KBM-7 (cell line): ENCODE measurements at regions not wholly inside any gene's neighbourhood (a gene's known extent, or its start where the extent isn't known, plus 50 kb on each side); places are given as distances from the start of the nearest gene placed in this dataset.
"Not testable (repeated sequence)": the region's sequence is repeated elsewhere in the genome, so short reads cannot be mapped to it uniquely, and the experiment has no call there.

Experiments used
- DNase-seq: peaks from one replicate; pipeline ENCODE4 v3.0.0-alpha.2; 2015
- in situ Hi-C: fragments of 300-500 bp; cut with MboI; formaldehyde crosslinking; loops from 2 replicates; pipeline ENCODE4 v1.14.3; 2020; ENCODE audit warnings: low sequenced_read_pairs, low pct_unique_long_range_greater_than_20kb, mixed read lengths

GRCh38 chr2:146444085-146444484 is 1400.7 kb upstream of the ACVR2A start:
- in situ Hi-C loops: no loop called here
- no peak for DNase-seq

GRCh38 chr2:146438246-146438645 is 1406.6 kb upstream of the ACVR2A start:
- no peak for DNase-seq
- in situ Hi-C loops: no loop called here

GRCh38 chr2:146437712-146438111 is 1407.1 kb upstream of the ACVR2A start:
- no peak for DNase-seq
- in situ Hi-C loops: no loop called here

- no peak for DNase-seq
- in situ Hi-C loops: no loop called here
Measured at GRCh38 chr2:146433116-146433875, 1411.5 kb upstream of the ACVR2A start.

- in situ Hi-C loops: no loop called here
- DNase-seq: no peak
Measured at GRCh38 chr2:146429366-146429765, 1415.5 kb upstream of the ACVR2A start.

- in situ Hi-C loops: no loop called here
- no peak for DNase-seq
Measured at GRCh38 chr2:146417942-146418341, 1426.9 kb upstream of the ACVR2A start.

- DNase-seq: no peak
- in situ Hi-C loops: no loop called here
Measured at GRCh38 chr2:146415291-146415690, 1429.5 kb upstream of the ACVR2A start.

GRCh38 chr2:146414456-146414855 is 1430.4 kb upstream of the ACVR2A start:
- in situ Hi-C loops: no loop called here
- no peak for DNase-seq

GRCh38 chr2:146413086-146413610 is 1431.7 kb upstream of the ACVR2A start:
- no peak for DNase-seq
- in situ Hi-C loops: no loop called here

- DNase-seq: peak; percentile 35
- in situ Hi-C loops: no loop called here
Measured at GRCh38 chr2:146412625-146413024, 1432.2 kb upstream of the ACVR2A start.

GRCh38 chr2:146405402-146406309 is 1439.2 kb upstream of the ACVR2A start:
- in situ Hi-C loops, DNase-seq: not testable (repeated sequence)

GRCh38 chr2:146403546-146404160 is 1441.2 kb upstream of the ACVR2A start:
- in situ Hi-C loops: not testable (repeated sequence)

GRCh38 chr2:146392631-146393030 is 1452.2 kb upstream of the ACVR2A start:
- DNase-seq: peak; percentile 1
- in situ Hi-C loops: no loop called here

More at GRCh38 chr2:146403546-146404160, 1441.2 kb upstream of the ACVR2A start:
- DNase-seq: not testable (repeated sequence)

GRCh38 chr2:146392186-146392585 is 1452.6 kb upstream of the ACVR2A start:
- no peak for DNase-seq
- in situ Hi-C loops: no loop called here

GRCh38 chr2:146388757-146389156 is 1456.1 kb upstream of the ACVR2A start:
- peak; percentile 32 for DNase-seq
- in situ Hi-C loops: no loop called here

GRCh38 chr2:146386096-146386495 is 1458.7 kb upstream of the ACVR2A start:
- DNase-seq: no peak
- in situ Hi-C loops: no loop called here

GRCh38 chr2:146385031-146385430 is 1459.8 kb upstream of the ACVR2A start:
- DNase-seq: no peak
- in situ Hi-C loops: no loop called here

- in situ Hi-C loops: no loop called here
- no peak for DNase-seq
Measured at GRCh38 chr2:146376511-146377064, 1468.2 kb upstream of the ACVR2A start.

- in situ Hi-C loops: no loop called here
Measured at GRCh38 chr2:146374505-146374904, 1470.3 kb upstream of the ACVR2A start.

More at GRCh38 chr2:146374505-146374904, 1470.3 kb upstream of the ACVR2A start:
- DNase-seq: no peak
